ENCODE measurements at regions not wholly inside any gene's neighbourhood (a gene's known extent, or its start where the extent isn't known, plus 50 kb on each side); places are given as distances from the start of the nearest gene placed in this dataset.

- Mint-ChIP-seq H3K27me3 (no peaks in the 10 kb centered on the region), H3K4me1 (ENCODE audit: low read depth) (no peaks in the 10 kb centered on the region), H3K27ac (no peak overlapping the region), H3K4me3 (no peak overlapping the region), H3K36me3 (ENCODE audit: low read depth) (no peaks in the 10 kb centered on the region), H3K9me3 (peaks cover 7% of the 10 kb centered on the region)
- TF ChIP-seq, protein P1, sequence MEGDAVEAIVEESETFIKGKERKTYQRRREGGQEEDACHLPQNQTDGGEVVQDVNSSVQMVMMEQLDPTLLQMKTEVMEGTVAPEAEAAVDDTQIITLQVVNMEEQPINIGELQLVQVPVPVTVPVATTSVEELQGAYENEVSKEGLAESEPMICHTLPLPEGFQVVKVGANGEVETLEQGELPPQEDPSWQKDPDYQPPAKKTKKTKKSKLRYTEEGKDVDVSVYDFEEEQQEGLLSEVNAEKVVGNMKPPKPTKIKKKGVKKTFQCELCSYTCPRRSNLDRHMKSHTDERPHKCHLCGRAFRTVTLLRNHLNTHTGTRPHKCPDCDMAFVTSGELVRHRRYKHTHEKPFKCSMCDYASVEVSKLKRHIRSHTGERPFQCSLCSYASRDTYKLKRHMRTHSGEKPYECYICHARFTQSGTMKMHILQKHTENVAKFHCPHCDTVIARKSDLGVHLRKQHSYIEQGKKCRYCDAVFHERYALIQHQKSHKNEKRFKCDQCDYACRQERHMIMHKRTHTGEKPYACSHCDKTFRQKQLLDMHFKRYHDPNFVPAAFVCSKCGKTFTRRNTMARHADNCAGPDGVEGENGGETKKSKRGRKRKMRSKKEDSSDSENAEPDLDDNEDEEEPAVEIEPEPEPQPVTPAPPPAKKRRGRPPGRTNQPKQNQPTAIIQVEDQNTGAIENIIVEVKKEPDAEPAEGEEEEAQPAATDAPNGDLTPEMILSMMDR (IDR thresholded peaks at IDR 0.05), result no peak
- Histone ChIP-seq H3K9me3 (ENCODE audit: control insufficient read depth in 1 of 2, insufficient read depth in 1 of 2, low read length in 2 of 2) (no peaks in the 10 kb centered on the region), H3K27me3 (ENCODE audit: control insufficient read depth in 1 of 2, insufficient read depth in 2 of 2, low read length in 2 of 2) (no peaks in the 10 kb centered on the region), H3K4me3 (ENCODE audit: low read length) (no peak overlapping the region), H3K27ac (ENCODE audit: low read depth in 1 of 2, low read length in 2 of 2) (no peak overlapping the region), H3K36me3 (ENCODE audit: insufficient read depth, low read length) (no peaks in the 10 kb centered on the region), H3K4me1 (ENCODE audit: insufficient read depth, low read length) (no peaks in the 10 kb centered on the region)
- ATAC-seq (ENCODE audit: poor library complexity) (no peak), DNase-seq (no peak)
- POLR2A ChIA-PET, result no interaction called here
- CTCF ChIA-PET, result no interaction called here
- intact Hi-C loops (cut with DNase I, micrococcal nuclease), result no loop called here
These were observed 273.4 kb upstream of the ISL1 start for GRCh38 chr5:51109786-51110410.

DNA sequence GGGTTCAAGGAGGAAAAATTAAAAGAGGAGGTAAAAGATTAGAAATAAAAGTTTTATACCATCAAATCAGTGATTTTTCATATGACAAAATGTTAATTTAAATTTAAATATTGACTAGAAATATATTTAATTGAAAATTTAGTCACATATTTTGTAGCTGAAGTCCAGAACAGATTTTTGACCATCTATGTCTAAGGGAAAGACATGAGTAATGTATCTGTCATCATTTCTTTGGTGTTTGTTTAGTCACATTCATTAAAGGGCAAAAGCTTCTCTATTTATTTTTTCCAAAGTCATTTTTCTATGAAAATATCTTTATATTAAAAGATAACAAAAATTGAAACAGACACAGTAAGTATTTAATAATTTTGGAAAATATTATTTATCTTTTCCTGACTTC, 252.0 kb upstream of the ISL1 start:
- Histone ChIP-seq H3K27ac (ENCODE audit: low read depth in 1 of 2, low read length in 2 of 2) (no peak overlapping the region), H3K36me3 (ENCODE audit: insufficient read depth, low read length) (no peaks in the 10 kb centered on the region), H3K9me3 (ENCODE audit: control insufficient read depth in 1 of 2, insufficient read depth in 1 of 2, low read length in 2 of 2) (peaks cover 4 to 6% of the 10 kb centered on the region in 2 experiments), H3K4me3 (ENCODE audit: low read length) (no peak overlapping the region), H3K27me3 (ENCODE audit: control insufficient read depth in 1 of 2, insufficient read depth in 2 of 2, low read length in 2 of 2) (no peaks in the 10 kb centered on the region), H3K4me1 (ENCODE audit: insufficient read depth, low read length) (no peaks in the 10 kb centered on the region)
- Mint-ChIP-seq H3K9me3 (peaks cover 20% of the 10 kb centered on the region), H3K27me3 (no peaks in the 10 kb centered on the region), H3K27ac (no peak overlapping the region), H3K4me1 (ENCODE audit: low read depth) (no peaks in the 10 kb centered on the region), H3K4me3 (no peak overlapping the region), H3K36me3 (ENCODE audit: low read depth) (no peaks in the 10 kb centered on the region)
- ChIA-PET POLR2A (no interaction called here), CTCF (no interaction called here)
- DNase-seq, result no peak
- ATAC-seq (ENCODE audit: poor library complexity), result no peak
- intact Hi-C loops (cut with DNase I, micrococcal nuclease), result no loop called here
- TF ChIP-seq, protein P1 (IDR thresholded peaks at IDR 0.05), result no peak

GRCh38 chr5:51138164-51138563, 245.1 kb upstream of the ISL1 start:
- no peak for ATAC-seq (ENCODE audit: poor library complexity)
- Histone ChIP-seq H3K9me3 (ENCODE audit: control insufficient read depth in 1 of 2, insufficient read depth in 1 of 2, low read length in 2 of 2) (peaks cover 0 to 6% of the 10 kb centered on the region in 2 experiments), H3K27me3 (ENCODE audit: control insufficient read depth in 1 of 2, insufficient read depth in 2 of 2, low read length in 2 of 2) (no peaks in the 10 kb centered on the region), H3K27ac (ENCODE audit: low read depth in 1 of 2, low read length in 2 of 2) (no peak overlapping the region), H3K4me3 (ENCODE audit: low read length) (no peak overlapping the region), H3K4me1 (ENCODE audit: insufficient read depth, low read length) (no peaks in the 10 kb centered on the region), H3K36me3 (ENCODE audit: insufficient read depth, low read length) (no peaks in the 10 kb centered on the region)
- no peak for DNase-seq
- no peaks in the 10 kb centered on the region for H3K4me1 Mint-ChIP-seq (ENCODE audit: low read depth)
- TF ChIP-seq, protein P1 (IDR thresholded peaks at IDR 0.05), result no peak
- POLR2A ChIA-PET, result no interaction called here
- no peak overlapping the region for H3K27ac Mint-ChIP-seq
- no peaks in the 10 kb centered on the region for H3K27me3 Mint-ChIP-seq
- no peak overlapping the region for H3K4me3 Mint-ChIP-seq
- peaks cover 22% of the 10 kb centered on the region for H3K9me3 Mint-ChIP-seq
- CTCF ChIA-PET, result no interaction called here
- no peaks in the 10 kb centered on the region for H3K36me3 Mint-ChIP-seq (ENCODE audit: low read depth)
- intact Hi-C loops (cut with DNase I, micrococcal nuclease), result no loop called here
